Stimulated activated CD4-positive, alpha-beta T cell treated with anti-CD3 and anti-CD28 coated beads, Interleukin-2, amount 100 ng/mL, for 24 hours (primary cell): ENCODE measurements at regions not wholly inside any gene's neighbourhood (a gene's known extent, or its start where the extent isn't known, plus 50 kb on each side); places are given as distances from the start of the nearest gene placed in this dataset.
"Not testable (repeated sequence)": the region's sequence is repeated elsewhere in the genome, so short reads cannot be mapped to it uniquely, and the experiment has no call there.

Experiments
- DNase-seq, 2 donors: peaks; one replicate each; pipeline ENCODE4 v3.0.0-alpha.2; 2020

DNA sequence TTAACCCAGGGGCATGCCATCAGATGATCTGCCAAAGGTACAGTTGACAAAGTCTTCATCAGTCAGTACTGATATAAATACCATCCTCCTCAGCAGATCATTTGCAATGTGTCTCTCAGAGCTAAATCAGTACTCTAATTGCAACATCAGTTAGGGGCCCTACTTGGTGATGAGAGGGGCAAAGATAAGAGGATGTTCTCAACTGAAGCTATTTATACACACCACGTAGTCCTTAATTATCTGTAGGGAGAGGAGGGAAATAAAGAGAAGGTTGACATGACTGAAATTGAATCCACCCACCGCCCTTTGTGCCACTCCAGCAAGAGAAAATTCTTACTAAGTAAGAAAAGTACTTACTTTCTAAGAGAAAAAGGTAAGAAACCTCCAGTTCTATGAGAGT, 157.8 kb upstream of the NUDT4 start:
- DNase-seq, result no peak

GRCh38 chr12:93221841-93222240, 155.9 kb upstream of the NUDT4 start:
- no peak for DNase-seq

- DNase-seq, result no peak
Measured at GRCh38 chr12:93223440-93224426, 154.0 kb upstream of the NUDT4 start.

- no peak for DNase-seq
Measured at GRCh38 chr12:93225094-93225493, 152.6 kb upstream of the NUDT4 start.

- DNase-seq, result no peak
Measured at GRCh38 chr12:93226361-93226760, 151.4 kb upstream of the NUDT4 start.

DNA sequence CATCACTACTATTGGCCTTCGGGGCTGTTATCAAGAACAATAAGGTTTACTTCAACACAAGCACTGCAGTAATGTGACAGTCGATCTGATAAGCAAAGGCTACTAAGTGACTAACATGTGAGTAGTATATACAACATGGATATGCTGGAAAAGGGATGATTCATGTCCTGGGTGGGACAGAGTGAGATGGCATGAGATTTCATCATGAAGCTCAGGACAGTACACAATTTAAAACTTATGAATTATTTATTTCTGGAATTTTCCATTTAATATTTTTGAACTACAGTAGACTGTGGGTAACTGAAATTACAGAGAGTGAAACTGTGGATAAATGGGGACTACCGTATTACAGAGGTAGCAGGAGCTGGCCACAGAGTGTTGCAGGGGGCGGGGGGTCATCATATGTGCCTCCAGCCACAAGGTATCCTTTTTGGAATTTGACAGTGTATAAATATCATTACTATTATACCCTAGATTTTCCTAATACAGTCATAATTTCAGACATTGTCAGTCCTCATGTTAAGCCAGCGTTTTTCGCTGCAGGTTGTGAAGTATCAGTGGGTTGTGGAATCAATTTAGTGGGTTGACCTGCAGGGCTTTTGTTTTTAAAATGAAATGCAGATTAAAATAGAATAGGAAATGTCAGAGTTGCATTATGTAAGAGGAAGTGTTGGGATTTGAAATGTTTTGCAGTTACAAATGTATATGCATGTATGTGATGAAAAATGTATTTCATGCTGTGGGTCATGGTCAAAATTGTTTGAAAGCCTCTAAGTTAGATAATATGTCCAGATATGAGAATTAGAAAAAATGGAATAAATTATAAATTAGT, 148.0 kb upstream of the NUDT4 start:
- no peak for DNase-seq

DNA sequence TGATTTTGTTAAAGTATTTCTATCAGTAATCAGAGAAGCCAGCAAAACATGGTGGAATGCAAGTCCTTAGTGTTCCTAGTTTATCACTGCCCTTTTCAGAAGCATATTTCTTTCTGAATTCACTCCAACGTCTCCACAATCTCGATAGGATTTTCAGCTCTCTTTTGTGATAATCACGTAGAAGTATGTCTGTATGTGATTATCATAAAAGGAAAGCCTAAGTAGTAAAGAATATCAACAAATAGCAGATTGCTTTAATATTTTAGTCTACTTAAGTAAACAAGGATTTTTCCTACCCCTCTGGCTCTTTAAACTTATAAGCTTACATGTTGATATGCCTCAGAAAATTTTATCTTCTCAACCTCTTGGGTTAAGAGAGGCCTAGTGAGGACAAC, 147.4 kb upstream of the NUDT4 start:
- no peak for DNase-seq

DNA sequence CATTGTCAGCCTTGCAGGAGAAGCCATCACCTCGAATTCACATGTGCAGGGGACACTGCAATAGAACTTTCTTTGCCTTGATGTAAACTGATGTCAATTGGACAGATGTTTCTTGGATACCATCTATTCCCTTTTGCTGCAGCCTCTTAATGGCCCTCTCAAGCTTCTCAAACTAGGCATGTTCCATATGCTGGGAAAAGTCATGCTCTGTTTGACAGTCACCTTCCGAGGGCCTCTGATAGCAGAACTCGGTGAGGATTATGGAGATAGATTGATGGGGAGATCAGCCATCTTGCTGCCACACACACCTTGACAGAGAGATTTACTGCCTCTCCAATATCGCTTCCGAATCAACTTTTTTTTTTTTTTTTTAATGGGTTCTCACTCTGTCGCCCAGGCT, 145.8 kb upstream of the NUDT4 start:
- no peak for DNase-seq

- no peak for DNase-seq
Measured at GRCh38 chr12:93234641-93235040, 143.1 kb upstream of the NUDT4 start.

GRCh38 chr12:93235881-93236280, 141.8 kb upstream of the NUDT4 start:
- no peak for DNase-seq

DNA sequence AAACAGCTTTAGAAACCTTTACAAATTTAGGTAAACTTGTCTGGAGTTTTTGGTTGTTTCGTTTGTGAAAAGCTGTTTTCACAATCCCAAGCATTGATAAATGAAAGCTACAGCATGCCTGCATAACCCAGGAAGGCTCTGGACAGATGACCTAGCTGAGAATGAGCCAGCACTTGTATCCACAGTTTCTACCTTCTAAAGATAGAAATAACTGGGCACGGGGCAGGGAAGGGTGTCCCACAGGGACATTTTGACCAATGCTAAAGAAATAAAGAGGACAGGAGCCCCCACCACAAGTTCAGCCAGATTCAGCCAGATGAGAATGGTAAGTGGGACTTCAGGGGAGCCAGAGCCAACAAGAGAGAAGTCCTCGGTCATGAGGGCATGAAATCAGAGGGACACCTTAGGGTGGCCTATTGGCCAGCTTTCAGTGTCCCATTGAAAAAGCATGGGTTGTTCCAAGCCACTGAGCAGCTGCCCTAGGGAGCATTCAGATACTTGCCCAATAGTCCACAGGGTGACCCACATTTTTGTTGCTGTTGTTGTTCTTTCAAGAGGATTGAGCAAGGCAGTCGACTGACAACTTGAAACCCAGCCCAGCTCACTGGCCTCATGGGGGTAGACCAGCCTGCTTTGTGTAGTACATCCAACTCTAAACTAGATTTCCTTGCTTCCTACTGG, 140.3 kb upstream of the NUDT4 start:
- no peak for DNase-seq

DNA sequence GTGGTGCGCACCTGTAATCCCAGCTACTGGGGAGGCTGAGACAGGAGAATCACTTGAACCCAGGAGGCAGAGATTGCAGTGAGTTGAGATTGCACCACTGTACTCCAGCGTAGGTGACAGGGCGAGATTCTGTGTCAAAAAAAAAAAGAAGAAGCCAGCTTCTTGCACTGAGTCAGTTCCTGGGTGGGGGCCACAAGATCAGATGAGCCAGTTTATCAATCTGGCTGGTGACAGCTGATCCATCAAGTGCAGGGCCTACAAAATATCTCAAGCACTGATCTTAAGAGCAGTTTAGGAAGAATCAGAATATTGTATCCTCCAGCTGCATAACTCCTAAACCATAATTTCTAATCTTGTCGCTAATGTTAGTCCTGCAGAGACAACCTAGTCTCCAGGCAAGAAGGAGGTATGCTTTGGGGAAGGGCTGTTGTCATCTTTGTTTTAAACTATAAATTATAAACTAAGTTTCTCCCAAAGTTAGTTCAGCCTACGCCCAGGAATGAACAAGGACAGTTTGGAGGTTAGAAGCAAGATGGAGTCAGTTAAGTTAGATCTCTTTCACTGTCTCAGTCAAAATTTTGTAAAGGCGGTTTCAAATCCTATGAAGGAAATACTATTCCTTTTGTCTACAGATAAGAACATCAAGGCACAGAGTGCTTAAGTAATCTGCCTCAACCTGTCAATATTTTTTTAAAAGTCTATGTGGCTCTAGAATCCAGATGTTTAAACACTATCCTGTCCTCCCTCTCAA, 139.0 kb upstream of the NUDT4 start:
- DNase-seq, result not testable (repeated sequence)

DNA sequence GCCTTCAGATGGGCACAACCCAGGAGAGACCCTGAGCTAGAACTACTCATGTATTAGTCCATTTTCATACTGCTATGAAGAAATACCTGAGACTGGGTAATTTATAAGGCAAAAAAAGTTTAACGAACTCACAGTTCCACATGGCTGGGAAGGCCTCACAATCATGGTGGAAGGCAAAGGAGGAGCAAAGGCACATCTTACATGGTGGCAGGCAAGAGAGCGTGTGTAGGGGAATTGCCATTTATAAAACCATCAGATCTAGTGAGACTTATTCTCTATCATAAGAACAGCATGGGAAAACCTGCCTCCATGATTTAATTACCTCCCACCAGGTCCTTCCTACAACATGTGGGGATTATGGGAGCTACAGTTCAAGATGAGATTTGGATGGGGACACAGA, 137.9 kb upstream of the NUDT4 start:
- DNase-seq, result not testable (repeated sequence)

DNA sequence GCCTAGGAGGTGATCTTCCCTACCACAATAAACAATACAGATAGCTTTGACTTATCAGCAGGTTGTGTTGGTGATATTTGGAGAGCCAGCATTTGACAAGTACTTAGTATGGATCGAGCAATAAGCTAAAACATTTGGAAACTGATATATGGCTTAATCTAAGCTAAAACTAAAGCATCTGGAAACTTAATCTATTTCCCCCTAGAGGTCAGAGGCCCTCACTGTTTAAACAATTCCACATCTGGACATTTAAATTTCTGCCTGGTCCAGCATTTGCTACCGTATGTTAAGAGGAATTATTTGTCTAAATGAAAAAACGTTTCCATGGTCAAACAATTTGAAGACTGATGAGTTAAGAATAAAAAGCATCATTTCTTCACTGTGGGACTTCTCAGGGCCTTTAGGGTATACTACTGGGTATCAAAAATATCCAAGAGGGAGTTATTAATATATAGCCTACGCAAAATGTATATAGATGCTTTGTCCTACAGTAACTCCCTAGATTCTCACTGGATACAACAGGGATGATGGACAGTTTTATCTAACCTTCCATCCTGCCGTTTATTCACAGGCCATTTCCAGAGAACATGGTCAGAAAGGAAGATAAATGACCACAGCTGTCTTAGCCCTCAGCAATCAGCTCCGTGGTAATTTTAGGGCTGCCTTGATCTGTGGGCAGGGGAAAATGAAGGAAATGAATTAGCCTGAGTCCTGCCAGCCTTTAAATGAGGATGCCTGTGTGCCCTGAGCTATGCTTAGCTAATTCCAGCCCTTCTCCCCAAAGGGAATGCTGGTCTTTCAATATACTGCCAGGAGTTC, 135.4 kb upstream of the NUDT4 start:
- no peak for DNase-seq

DNA sequence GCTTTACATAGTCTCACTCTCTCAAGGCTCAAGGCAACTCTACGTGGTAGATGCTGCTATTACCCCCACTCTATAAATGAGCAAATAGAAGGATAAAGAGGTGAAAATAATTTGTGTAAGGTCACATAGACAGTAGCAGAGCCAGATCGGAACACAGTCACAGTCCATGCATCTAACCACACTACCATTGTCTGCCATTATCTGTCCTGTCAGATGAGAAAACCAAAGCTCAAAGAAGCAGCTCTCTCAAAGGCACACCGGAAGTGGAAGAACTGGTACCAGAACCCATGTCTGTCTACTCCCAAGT, 134.4 kb upstream of the NUDT4 start:
- DNase-seq, result no peak

DNA sequence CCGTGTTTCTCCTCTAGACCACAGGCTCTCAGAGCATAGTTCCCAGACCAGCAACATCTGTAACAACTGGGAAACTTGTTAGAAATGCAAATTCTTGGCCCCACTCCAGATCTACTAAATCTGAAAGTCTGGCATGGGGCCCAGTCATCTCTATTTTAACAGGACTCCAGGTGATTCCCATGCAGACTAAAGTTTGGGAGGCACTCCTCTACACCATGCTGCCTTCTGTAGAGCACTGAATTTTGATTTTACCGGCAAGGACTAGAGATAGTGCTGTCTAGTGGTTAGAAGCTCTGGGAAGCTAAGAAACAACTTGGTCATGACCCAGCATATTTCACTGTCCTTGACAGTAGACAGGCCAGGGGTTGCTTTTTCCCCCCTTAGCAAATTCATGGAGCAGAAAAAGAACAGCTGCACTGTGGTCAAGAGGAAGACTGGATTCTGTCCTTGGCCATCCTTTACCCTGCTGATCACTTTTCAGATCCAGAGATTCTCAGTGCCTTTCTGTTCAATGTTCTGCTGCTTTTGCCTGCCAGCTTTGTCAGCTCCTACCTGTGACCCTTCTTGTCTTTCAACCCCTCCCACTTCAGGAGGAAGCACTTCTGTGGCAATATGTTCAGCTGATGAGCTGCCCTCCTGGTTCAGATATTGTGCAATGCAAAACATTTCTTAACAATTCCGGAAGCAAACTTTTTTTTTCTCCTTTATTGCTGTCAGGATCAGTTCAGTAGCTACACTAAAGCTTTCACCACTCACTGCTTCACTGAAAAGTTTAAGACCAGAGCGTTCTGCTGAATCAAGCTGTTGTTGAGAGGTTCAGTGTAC, 133.8 kb upstream of the NUDT4 start:
- DNase-seq, result no peak

DNA sequence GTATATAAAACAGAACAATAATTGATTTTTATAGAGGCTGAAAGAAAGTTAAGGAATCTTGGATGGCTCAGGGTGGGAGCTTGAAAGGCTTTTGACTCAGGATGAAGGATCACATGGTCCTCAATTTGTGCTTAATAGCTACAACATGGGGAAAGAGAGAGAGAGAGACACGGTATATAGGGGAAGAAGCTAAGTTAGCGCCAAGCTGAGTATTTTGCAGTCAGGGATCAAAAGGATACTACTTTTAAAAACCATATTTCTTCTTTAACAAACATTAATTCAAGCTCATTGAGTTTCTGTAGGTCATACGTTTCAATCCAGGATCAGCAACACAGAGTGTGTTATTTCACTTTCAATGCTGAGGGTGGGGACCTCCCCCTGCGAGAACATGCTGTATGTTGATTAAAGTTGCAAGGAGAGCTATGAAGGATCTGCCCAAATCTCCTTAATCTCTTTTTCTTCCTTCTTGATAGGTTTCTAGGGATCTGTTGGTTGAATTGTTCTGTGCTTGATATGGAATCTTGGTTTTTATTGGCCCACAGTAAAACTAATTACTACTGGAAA, 133.1 kb upstream of the NUDT4 start:
- DNase-seq, result peak; percentile 31 to 33

GRCh38 chr12:93245543-93245942, 132.2 kb upstream of the NUDT4 start:
- DNase-seq, result peak in 1 of 2 donors; percentile 10

- DNase-seq, result no peak
Measured at GRCh38 chr12:93247313-93247991, 130.3 kb upstream of the NUDT4 start.

DNA sequence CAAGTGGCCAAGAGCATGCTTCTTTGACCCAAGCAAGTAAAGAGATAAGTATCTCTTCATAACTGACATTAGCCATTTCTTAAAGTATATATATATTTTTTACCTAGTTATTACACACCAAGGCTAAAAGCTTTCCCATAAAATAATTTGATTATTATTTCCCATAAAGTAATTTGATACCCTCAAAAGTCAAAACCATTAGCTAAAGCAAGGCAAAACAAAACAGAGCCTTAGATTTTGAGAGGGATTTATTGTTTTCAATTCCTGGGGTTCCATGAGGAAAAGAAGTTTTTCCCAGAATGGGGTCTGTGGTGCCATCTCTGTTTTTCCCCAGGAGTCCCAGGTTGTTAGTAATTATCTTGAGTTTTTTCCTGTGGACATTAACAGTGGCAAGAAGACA, 125.5 kb upstream of the NUDT4 start:
- no peak for DNase-seq
